ENCODE measurements at regions not wholly inside any gene's neighbourhood (a gene's known extent, or its start where the extent isn't known, plus 50 kb on each side); places are given as distances from the start of the nearest gene placed in this dataset.
"Not testable (repeated sequence)": the region's sequence is repeated elsewhere in the genome, so short reads cannot be mapped to it uniquely, and the experiment has no call there.

GRCh38 chr6:125432963-125433362 is 131.2 kb upstream of the HDDC2 start:
- no peak for DNase-seq

- DNase-seq = no peak
Observed at GRCh38 chr6:125434760-125435159, 133.0 kb upstream of the HDDC2 start.

GRCh38 chr6:125439512-125439911 is 137.7 kb upstream of the HDDC2 start:
- DNase-seq = no peak

- no peak for DNase-seq
Observed at GRCh38 chr6:125444006-125444923, 142.5 kb upstream of the HDDC2 start.

GRCh38 chr6:125445054-125445453 is 143.3 kb upstream of the HDDC2 start:
- DNase-seq = no peak

- no peak for DNase-seq
Observed at GRCh38 chr6:125446011-125446410, 144.2 kb upstream of the HDDC2 start.

GRCh38 chr6:125451750-125452149 is 150.0 kb upstream of the HDDC2 start:
- DNase-seq = no peak

GRCh38 chr6:125453516-125453915 is 151.7 kb upstream of the HDDC2 start:
- DNase-seq = no peak

GRCh38 chr6:125454351-125454750 is 152.6 kb upstream of the HDDC2 start:
- no peak for DNase-seq

- DNase-seq = not testable (repeated sequence)
Observed at GRCh38 chr6:125458493-125458892, 156.7 kb upstream of the HDDC2 start.

GRCh38 chr6:125465332-125465731 is 163.6 kb upstream of the HDDC2 start:
- DNase-seq = not testable (repeated sequence)

- DNase-seq = no peak
Observed at GRCh38 chr6:125469915-125470314, 168.1 kb upstream of the HDDC2 start.

GRCh38 chr6:125471667-125472066 is 169.9 kb upstream of the HDDC2 start:
- no peak for DNase-seq

GRCh38 chr6:125474061-125474460 is 172.3 kb upstream of the HDDC2 start:
- no peak for DNase-seq

- DNase-seq = no peak
Observed at GRCh38 chr6:125477156-125477555, 175.4 kb upstream of the HDDC2 start.

- DNase-seq = no peak
Observed at GRCh38 chr6:125477844-125478243, 176.1 kb upstream of the HDDC2 start.

GRCh38 chr6:125480146-125480545 is 178.4 kb upstream of the HDDC2 start:
- no peak for DNase-seq

- DNase-seq = no peak
Observed at GRCh38 chr6:125480571-125480970, 178.8 kb upstream of the HDDC2 start.

- no peak for DNase-seq
Observed at GRCh38 chr6:125481056-125481455, 179.3 kb upstream of the HDDC2 start.

GRCh38 chr6:125485757-125486156 is 184.0 kb upstream of the HDDC2 start:
- DNase-seq = no peak

- DNase-seq = no peak
Observed at GRCh38 chr6:125486881-125487280, 185.1 kb upstream of the HDDC2 start.

- no peak for DNase-seq
Observed at GRCh38 chr6:125489579-125490285, 188.0 kb upstream of the HDDC2 start.

- DNase-seq = no peak
Observed at GRCh38 chr6:125491860-125492618, 190.3 kb upstream of the HDDC2 start.
